DND-41 (cell line): ENCODE measurements at regions not wholly inside any gene's neighbourhood (a gene's known extent, or its start where the extent isn't known, plus 50 kb on each side); places are given as distances from the start of the nearest gene placed in this dataset.

Source experiments
- CTCF ChIP-seq: IDR thresholded peaks from 2 replicates; pipeline ENCODE4 v1.5.1; 2012; ENCODE audit warnings: borderline replicate concordance, low read length, moderate library complexity, mild to moderate bottlenecking; ENCODE audit not compliant: poor library complexity, severe bottlenecking; ENCODE audit errors: extremely low read depth
- EZH2 ChIP-seq: IDR thresholded peaks from 3 replicates; pipeline ENCODE4 v1.6.1; 2012; ENCODE audit warnings: borderline replicate concordance, low read depth, mild to moderate bottlenecking, moderate library complexity, low read length, inconsistent platforms; ENCODE audit not compliant: severe bottlenecking

- TF ChIP-seq EZH2 (no peak), CTCF (no peak)
Measured at GRCh38 chr14:22450266-22450665, 138.8 kb downstream of the DAD1 start.
